ENCODE measurements at regions not wholly inside any gene's neighbourhood (a gene's known extent, or its start where the extent isn't known, plus 50 kb on each side); places are given as distances from the start of the nearest gene placed in this dataset.
"Not testable (repeated sequence)": the region's sequence is repeated elsewhere in the genome, so short reads cannot be mapped to it uniquely, and the experiment has no call there.

- no peak for FAIRE-seq
- no peak for DNase-seq (ENCODE audit: extremely low spot score, insufficient read length, low read depth)
Observed at GRCh38 chr18:35862119-35862640, 110.3 kb upstream of the RMP24 start.

DNA sequence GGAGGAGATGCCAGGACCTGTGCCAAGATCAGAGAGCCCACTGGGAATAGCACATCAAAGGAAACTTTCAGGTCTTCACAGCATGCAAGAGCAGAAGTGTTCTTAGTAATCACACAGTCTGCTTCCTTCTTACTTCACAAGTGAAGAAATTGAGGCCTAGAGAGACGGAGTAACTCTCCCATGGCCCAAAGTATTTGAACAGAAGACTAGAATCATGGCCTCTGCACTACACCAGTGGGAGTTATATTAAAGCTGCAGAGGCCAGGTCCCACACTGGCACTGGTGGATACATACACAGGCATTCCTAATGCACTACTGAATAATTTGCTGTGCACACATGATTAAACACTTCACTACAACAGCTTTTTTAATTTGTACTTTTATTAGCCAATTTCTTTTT is 107.6 kb upstream of the RMP24 start:
- FAIRE-seq = no peak
- no peak for DNase-seq (ENCODE audit: extremely low spot score, insufficient read length, low read depth)

- no peak for DNase-seq (ENCODE audit: extremely low spot score, insufficient read length, low read depth)
Observed at GRCh38 chr18:35868915-35869314, 103.6 kb upstream of the RMP24 start.

GRCh38 chr18:35871337-35871736 is 101.1 kb upstream of the RMP24 start:
- FAIRE-seq = no peak
- DNase-seq (ENCODE audit: extremely low spot score, insufficient read length, low read depth) = no peak

More at GRCh38 chr18:35868915-35869314, 103.6 kb upstream of the RMP24 start:
- no peak for FAIRE-seq

DNA sequence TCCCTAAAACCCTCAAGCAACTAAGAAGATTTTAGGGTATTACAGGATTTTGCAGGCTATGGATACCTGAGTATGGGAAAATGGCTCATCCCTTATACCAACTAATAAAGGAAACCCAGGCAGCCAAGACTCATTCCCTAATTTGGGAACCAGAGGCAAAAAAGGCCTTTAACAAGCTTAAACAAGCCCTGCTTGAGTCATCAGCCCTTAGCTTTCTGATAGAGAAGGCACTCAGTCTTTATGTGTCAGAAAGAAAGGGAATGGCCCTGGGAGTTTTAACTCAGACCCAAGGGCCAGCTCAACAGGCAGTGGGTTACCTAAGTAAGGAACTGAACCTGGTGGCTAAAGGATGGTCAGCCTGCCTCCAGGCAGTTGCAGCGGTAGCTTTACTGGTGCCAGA is 96.9 kb upstream of the RMP24 start:
- no peak for FAIRE-seq
- no peak for DNase-seq (ENCODE audit: extremely low spot score, insufficient read length, low read depth)

DNA sequence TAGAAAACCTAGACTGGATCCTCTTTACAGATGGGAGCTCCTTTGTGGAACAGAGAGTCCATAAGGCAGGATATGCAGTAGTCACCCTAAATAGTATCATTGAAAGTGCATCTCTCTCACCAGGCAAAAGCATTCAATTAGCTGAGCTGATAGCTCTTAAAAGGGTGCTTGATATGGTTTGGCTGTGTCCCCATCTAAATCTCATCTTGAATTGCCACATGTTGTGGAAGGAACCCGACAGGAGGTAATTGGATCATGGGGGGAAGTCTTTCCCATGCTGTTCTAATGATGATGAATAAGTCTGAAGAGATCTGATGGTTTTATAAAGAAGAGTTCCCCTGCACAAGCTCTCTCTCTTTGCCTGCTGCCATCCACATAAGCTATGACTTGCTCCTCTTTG is 96.2 kb upstream of the RMP24 start:
- no peak for DNase-seq (ENCODE audit: extremely low spot score, insufficient read length, low read depth)

GRCh38 chr18:35880788-35881455 is 91.6 kb upstream of the RMP24 start:
- no peak for FAIRE-seq
- DNase-seq (ENCODE audit: extremely low spot score, insufficient read length, low read depth) = no peak

More for the DNA sequence above, 96.2 kb upstream of the RMP24 start:
- no peak for FAIRE-seq

DNA sequence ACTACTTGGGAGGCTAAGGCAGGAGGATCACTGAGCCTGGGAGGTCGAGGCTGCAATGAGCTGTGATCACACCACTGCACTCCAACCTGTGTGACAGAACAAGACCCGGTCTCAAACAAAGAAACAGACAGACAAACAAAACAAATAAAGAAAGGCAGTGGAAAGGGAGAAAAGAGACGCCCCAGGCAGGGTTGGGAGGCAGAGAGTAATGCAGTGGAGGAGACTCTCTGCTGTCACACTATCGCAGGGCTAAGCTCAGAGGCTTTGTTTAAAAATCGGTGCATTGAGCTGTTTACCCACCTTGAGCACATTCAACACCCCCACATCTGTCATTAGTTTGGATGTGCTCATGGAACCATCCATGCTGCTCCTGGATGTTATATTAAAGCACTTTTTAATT is 84.2 kb upstream of the RMP24 start:
- FAIRE-seq (no peak), DNase-seq (ENCODE audit: extremely low spot score, insufficient read length, low read depth) (no peak)

GRCh38 chr18:35889677-35890076 is 82.8 kb upstream of the RMP24 start:
- DNase-seq (ENCODE audit: extremely low spot score, insufficient read length, low read depth) = no peak
- FAIRE-seq = no peak

- FAIRE-seq = no peak
- no peak for DNase-seq (ENCODE audit: extremely low spot score, insufficient read length, low read depth)
Observed at GRCh38 chr18:35890323-35890722, 82.2 kb upstream of the RMP24 start.

GRCh38 chr18:35892118-35892517 is 80.4 kb upstream of the RMP24 start:
- no peak for DNase-seq (ENCODE audit: extremely low spot score, insufficient read length, low read depth)
- FAIRE-seq = no peak

DNA sequence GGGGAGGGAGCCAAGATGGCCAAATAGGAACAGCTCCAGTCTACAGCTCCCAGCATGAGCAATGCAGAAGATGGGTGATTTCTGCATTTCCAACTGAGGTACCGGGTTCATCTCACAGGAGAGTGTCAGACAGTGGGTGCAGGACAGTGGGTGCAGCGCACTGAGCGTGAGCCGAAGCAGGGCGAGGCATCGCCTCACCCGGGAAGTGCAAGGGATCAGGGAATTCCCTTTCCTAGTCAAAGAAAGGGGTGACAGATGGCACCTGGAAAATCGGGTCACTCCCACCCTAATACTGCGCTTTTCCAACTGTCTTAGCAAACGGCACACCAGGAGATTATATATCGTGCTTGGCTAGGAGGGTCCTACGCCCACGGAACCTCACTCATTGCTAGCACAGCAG is 75.0 kb upstream of the RMP24 start:
- FAIRE-seq; DNase-seq (ENCODE audit: extremely low spot score, insufficient read length, low read depth): not testable (repeated sequence)

GRCh38 chr18:35904389-35905037 is 68.0 kb upstream of the RMP24 start:
- no peak for FAIRE-seq
- no peak for DNase-seq (ENCODE audit: extremely low spot score, insufficient read length, low read depth)

GRCh38 chr18:35905436-35905835 is 67.0 kb upstream of the RMP24 start:
- DNase-seq (ENCODE audit: extremely low spot score, insufficient read length, low read depth) (no peak), FAIRE-seq (no peak)

DNA sequence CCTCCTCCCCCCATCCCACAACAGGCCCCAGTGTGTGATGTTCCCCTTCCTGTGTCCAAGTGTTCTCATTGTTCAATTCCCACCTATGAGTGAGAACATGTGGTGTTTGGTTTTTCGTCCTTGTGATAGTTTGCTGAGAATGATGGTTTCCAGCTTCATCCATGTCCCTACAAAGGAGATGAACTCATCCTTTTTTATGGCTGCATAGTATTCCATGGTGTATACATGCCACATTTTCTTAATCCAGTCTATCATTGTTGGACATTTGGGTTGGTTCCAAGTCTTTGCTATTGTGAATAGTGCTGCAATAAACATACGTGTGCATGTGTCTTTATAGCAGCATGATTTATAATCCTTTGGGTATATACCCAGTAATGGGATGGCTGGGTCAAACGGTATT is 66.2 kb upstream of the RMP24 start:
- FAIRE-seq; DNase-seq (ENCODE audit: extremely low spot score, insufficient read length, low read depth): not testable (repeated sequence)

DNA sequence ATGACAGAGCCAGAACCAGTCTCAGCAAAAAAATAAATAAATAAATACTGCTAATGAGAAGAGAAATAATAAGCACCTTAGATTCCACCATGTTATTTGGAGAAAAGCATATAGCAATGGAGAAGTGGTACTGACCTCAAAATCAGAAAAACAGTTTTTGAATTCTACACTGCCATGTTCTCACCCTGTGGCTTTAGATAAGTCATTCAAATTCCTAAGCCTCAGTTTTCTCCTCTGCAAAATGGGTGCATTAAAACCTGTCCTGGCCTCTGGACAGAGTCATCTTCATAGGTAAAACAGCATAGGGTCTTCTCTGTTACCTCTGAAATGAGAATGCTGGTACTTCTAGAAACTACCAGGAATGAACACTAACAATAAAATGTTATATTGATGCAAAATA is 62.2 kb upstream of the RMP24 start:
- FAIRE-seq (no peak), DNase-seq (ENCODE audit: extremely low spot score, insufficient read length, low read depth) (no peak)

GRCh38 chr18:35912332-35912731 is 60.1 kb upstream of the RMP24 start:
- FAIRE-seq (no peak), DNase-seq (ENCODE audit: extremely low spot score, insufficient read length, low read depth) (no peak)

GRCh38 chr18:35915056-35915455 is 57.4 kb upstream of the RMP24 start:
- FAIRE-seq (no peak), DNase-seq (ENCODE audit: extremely low spot score, insufficient read length, low read depth) (no peak)

DNA sequence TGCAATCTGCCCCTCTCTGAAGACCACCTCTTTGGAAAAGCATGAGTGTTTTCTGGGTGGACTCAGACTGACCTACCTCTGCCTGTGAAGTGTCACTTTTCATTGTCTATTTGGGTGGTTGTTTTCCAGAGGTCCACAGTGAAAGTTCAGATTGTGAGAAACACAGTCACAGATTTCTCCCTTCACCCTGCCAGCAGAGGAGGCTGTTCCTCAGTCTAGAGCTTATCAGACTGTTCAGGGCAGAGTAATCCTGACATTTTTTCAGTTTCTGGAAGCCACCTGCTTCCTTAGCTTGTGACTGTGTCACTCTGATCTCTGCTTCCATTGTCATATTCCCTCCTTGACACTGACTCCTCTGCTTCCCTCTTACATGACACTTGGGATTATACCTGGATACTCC is 55.4 kb upstream of the RMP24 start:
- FAIRE-seq (no peak), DNase-seq (ENCODE audit: extremely low spot score, insufficient read length, low read depth) (no peak)

DNA sequence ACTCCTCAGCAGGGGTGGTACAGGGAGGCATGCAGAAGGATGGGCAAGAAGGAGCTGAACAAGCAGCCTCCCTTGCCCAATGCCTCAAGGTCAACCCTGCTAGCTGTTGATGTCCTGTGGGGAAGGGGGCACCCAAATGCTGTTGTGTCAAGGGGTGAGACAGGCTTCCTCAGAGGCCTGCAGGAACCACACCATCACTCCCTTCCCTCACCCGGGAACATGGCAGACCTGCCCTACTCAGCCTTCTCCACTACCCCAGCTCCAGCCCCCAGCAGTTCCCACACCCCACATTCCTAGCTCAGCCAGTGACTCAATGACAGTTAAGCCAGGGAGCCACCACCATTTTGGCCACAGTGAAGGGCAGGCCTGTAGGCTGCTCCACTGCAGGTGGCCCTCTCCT is 53.9 kb upstream of the RMP24 start:
- DNase-seq (ENCODE audit: extremely low spot score, insufficient read length, low read depth) (no peak), FAIRE-seq (no peak)

GRCh38 chr18:35919179-35919578 is 53.3 kb upstream of the RMP24 start:
- FAIRE-seq = no peak
- DNase-seq (ENCODE audit: extremely low spot score, insufficient read length, low read depth) = no peak

GRCh38 chr18:35920623-35921022 is 51.9 kb upstream of the RMP24 start:
- FAIRE-seq = no peak
- DNase-seq (ENCODE audit: extremely low spot score, insufficient read length, low read depth) = no peak

Measured in GM18507 (cell line).